Neural crest cell (in vitro differentiated cells): ENCODE measurements at regions not wholly inside any gene's neighbourhood (a gene's known extent, or its start where the extent isn't known, plus 50 kb on each side); places are given as distances from the start of the nearest gene placed in this dataset.

Experiments
- DNase-seq: peaks from one replicate; pipeline ENCODE4 v3.0.0; 2021; ENCODE audit warnings: low read depth, mixed read lengths, low spot score
- H3K27ac Mint-ChIP-seq: one replicate; pipeline ENCODE4 v1.8.0; 2021; ENCODE audit warnings: mild to moderate bottlenecking, mixed read lengths; ENCODE audit not compliant: unreplicated experiment
- H3K27me3 Mint-ChIP-seq: 2 replicates; pipeline ENCODE4 v1.8.0; 2021; ENCODE audit warnings: low read depth, mild to moderate bottlenecking, mixed read lengths
- H3K36me3 Mint-ChIP-seq: 2 replicates; pipeline ENCODE4 v1.8.0; 2021; ENCODE audit warnings: low read depth, mild to moderate bottlenecking, mixed read lengths
- H3K4me1 Mint-ChIP-seq: 2 replicates; pipeline ENCODE4 v1.8.0; 2021; ENCODE audit warnings: mixed read lengths
- H3K4me3 Mint-ChIP-seq: one replicate; pipeline ENCODE4 v1.8.0; 2021; ENCODE audit warnings: mild to moderate bottlenecking, mixed read lengths
- H3K9me3 Mint-ChIP-seq: 2 replicates; pipeline ENCODE4 v1.8.0; 2021; ENCODE audit warnings: mixed read lengths
- TF ChIP-seq, protein P1 (sequence below): fragments of 200-600 bp; sonication (generic); conservative IDR thresholded peaks from 2 replicates; pipeline ENCODE4 v1.5.0; 2021; ENCODE audit warnings: antibody characterized with exemption, mild to moderate bottlenecking

DNA sequence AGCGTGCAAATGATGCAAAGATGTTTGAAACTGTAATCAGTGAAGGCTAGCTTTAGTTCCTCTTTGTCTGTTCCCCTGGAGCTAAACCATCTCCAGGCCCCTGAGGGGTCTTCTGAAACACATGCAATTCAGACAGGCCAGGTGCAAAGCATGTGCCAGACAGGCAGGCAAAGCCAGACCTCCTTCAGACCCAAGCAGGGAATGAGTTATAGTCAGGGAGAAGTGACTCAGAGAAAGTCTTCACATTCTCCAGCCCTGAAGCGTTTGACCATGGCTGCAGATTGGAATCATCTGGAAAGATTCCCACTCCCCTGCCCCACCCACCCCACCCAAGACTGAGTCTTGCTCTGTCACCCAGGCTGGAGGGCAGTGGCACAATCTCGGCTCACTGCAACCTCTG, 187.0 kb upstream of the ISX start:
- H3K36me3 Mint-ChIP-seq = no peaks in the 10 kb centered on the region
- H3K4me3 Mint-ChIP-seq = no peak overlapping the region
- no peaks in the 10 kb centered on the region for H3K4me1 Mint-ChIP-seq
- H3K27ac Mint-ChIP-seq = no peak overlapping the region
- no peak for DNase-seq
- H3K9me3 Mint-ChIP-seq = no peaks in the 10 kb centered on the region
- TF ChIP-seq, protein P1, sequence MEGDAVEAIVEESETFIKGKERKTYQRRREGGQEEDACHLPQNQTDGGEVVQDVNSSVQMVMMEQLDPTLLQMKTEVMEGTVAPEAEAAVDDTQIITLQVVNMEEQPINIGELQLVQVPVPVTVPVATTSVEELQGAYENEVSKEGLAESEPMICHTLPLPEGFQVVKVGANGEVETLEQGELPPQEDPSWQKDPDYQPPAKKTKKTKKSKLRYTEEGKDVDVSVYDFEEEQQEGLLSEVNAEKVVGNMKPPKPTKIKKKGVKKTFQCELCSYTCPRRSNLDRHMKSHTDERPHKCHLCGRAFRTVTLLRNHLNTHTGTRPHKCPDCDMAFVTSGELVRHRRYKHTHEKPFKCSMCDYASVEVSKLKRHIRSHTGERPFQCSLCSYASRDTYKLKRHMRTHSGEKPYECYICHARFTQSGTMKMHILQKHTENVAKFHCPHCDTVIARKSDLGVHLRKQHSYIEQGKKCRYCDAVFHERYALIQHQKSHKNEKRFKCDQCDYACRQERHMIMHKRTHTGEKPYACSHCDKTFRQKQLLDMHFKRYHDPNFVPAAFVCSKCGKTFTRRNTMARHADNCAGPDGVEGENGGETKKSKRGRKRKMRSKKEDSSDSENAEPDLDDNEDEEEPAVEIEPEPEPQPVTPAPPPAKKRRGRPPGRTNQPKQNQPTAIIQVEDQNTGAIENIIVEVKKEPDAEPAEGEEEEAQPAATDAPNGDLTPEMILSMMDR = no peak
- peaks cover 17% of the 10 kb centered on the region for H3K27me3 Mint-ChIP-seq

DNA sequence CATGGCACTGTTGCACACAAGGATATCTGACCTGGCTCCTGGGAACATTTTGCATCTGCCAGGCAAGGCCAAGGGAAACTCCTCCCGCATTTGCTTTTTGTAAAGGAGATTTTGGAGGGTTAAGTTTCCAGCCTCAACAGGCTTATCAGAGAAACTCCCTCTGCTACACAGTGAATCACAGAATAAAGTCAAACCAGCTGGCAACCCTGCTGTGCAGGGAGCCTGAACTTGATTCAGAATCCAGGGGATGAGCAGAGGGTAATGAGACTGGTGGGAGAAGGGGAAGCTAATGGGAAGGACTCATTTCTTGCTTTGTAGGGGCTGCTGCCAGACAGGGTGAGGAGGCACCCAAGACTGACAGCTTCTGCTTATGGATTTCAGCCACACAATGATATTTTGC, 185.3 kb upstream of the ISX start:
- Mint-ChIP-seq H3K36me3 (no peaks in the 10 kb centered on the region), H3K27me3 (peaks cover 13% of the 10 kb centered on the region), H3K27ac (no peak overlapping the region), H3K9me3 (peaks cover 4% of the 10 kb centered on the region), H3K4me1 (no peaks in the 10 kb centered on the region), H3K4me3 (no peak overlapping the region)
- TF ChIP-seq, protein P1 = no peak
- no peak for DNase-seq

DNA sequence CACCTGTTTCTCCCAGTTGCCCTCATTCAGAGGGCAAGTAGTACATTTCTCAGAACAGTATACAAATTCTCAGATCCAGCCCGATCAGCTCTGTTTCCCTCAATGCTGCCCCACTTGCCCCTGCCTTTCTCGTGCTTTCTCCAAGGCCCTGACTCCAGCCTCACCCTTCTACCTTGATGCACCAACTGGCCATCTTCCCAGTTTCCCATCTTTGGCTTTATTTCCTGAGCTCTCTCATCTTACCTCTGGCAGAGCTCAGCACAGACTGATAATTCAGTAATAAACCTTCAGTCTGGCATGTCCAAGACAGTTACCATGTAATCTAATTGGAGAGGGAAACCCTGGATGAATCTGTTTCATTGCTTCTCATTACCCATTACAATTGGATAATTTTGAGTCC, 184.5 kb upstream of the ISX start:
- Mint-ChIP-seq H3K9me3 (peaks cover 4% of the 10 kb centered on the region), H3K4me1 (no peaks in the 10 kb centered on the region), H3K27me3 (peaks cover 13% of the 10 kb centered on the region), H3K27ac (no peak overlapping the region), H3K4me3 (no peak overlapping the region), H3K36me3 (no peaks in the 10 kb centered on the region)
- TF ChIP-seq, protein P1 = no peak
- DNase-seq = no peak

DNA sequence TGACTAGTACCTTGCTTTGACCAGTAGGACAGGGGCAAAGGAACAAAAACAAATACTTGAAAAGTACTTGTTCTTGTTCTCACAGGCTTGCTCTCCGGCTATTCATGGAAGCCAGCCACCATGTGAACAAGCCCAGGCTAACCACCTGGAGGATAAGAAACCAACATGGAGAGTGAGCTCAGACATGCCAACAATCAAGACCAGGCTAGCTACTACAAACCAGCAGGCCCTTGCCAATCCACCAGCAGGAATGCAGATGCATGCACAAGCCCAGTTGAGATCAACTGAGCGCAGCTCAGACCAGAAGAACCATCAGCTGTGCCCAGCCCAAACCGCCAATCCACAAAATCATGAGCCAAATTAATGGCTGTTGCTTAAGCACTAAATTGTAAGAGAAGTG, 180.1 kb upstream of the ISX start:
- TF ChIP-seq, protein P1 = no peak
- Mint-ChIP-seq H3K27ac (no peak overlapping the region), H3K4me3 (no peak overlapping the region), H3K4me1 (no peaks in the 10 kb centered on the region), H3K27me3 (peaks cover 6% of the 10 kb centered on the region), H3K9me3 (peaks cover 7% of the 10 kb centered on the region), H3K36me3 (no peaks in the 10 kb centered on the region)
- no peak for DNase-seq

DNA sequence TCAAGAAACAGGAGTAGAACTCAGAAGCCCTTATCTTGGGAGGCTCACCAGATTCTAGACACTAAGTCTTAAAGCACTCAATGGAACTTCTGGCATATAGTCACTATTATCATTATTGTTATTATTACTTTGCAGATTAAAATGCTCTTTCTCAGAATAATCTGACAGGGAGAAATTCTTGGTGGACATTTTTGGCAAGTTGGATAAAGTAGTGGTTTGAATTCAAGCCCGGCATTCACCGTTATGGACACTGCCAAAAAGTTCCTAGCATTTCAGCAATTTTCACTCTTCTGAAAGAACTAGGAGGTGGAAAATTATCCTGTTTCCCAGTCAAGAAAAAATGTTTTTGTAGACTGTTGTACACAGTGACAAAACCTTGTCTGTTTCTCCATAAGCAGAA, 179.6 kb upstream of the ISX start:
- DNase-seq = no peak
- Mint-ChIP-seq H3K36me3 (no peaks in the 10 kb centered on the region), H3K9me3 (peaks cover 9% of the 10 kb centered on the region), H3K4me1 (no peaks in the 10 kb centered on the region), H3K4me3 (no peak overlapping the region), H3K27ac (no peak overlapping the region), H3K27me3 (peaks cover 6% of the 10 kb centered on the region)
- TF ChIP-seq, protein P1 = no peak

DNA sequence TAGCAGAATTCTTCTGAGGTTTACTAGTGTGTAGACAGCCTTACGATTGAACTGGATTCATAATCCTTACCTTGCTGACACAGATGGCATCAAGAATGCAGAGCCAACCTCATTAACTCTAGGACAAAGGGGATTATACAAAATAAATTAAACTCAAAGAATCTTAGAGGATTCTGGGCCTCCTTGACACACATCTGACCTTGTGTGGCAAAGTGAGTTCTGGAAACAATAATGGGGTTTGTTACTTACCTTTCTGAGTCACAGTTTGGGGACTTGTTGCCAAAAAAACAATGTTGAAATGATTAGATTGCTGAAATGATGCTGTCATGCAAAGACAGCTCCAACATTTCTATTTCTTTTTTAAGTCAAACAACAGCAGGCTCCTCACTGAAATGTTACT, 179.1 kb upstream of the ISX start:
- Mint-ChIP-seq H3K4me1 (no peaks in the 10 kb centered on the region), H3K9me3 (peaks cover 9% of the 10 kb centered on the region), H3K4me3 (no peak overlapping the region), H3K27ac (no peak overlapping the region), H3K36me3 (no peaks in the 10 kb centered on the region), H3K27me3 (peaks cover 6% of the 10 kb centered on the region)
- DNase-seq = no peak
- TF ChIP-seq, protein P1 = no peak
